K562 (cell line): ENCODE measurements at regions not wholly inside any gene's neighbourhood (a gene's known extent, or its start where the extent isn't known, plus 50 kb on each side); places are given as distances from the start of the nearest gene placed in this dataset.

ENCODE experiments used
- ATAC-seq: fragments of 200-7000 bp; cut with Tn5 transposase; 3 replicates; pipeline ENCODE4 v1.9.1; 2020; ENCODE audit warnings: moderate library complexity
- BruUV-seq: library from RNA; stranded (reverse); fragments of 400-500 nt; replicated peaks from 2 replicates; lab custom pipeline; 2021; lab: Mats Ljungman, UMichigan
- CTCF ChIA-PET: fragments of 300-600 bp; formaldehyde crosslinking; extraction: SDS; loops from one replicate; lab custom pipeline; 2021; ENCODE audit warnings: low intra/inter-chr PET ratio; lab: Yijun Ruan, JAX
- POLR2A ChIA-PET: fragments of 300-600, 350-650 bp; sonication (Branson Sonifier 250); formaldehyde crosslinking; extraction: SDS; loops from one replicate; lab custom pipeline; 2021; ENCODE audit warnings: antibody characterized with exemption, inconsistent platforms; lab: Yijun Ruan, JAX
- DNase-seq, 4 experiments: peaks; one replicate each; pipeline versions ENCODE4 v3.0.0 to v3.0.0-alpha.2; 2011 to 2018; ENCODE audit warnings: low spot score in 3 of 4, mixed read lengths in 3 of 4; ENCODE audit errors: extremely low read depth in 1 of 4
- FAIRE-seq: peaks from 2 replicates; lab custom pipeline; 2011; peaks lifted over from hg19 to GRCh38; lab: Jason Lieb, UNC
- H2AFZ ChIP-seq: 2 replicates; pipeline ENCODE4 v1.6.0; 2011; ENCODE audit warnings: low read depth, low read length, control low read depth, inconsistent platforms
- H3K27ac ChIP-seq: fragments of 200-600 bp; 3 replicates; pipeline ENCODE4 v1.8.0; 2011; ENCODE audit warnings: low read depth, mild to moderate bottlenecking, control low read depth, inconsistent platforms, low read length, moderate library complexity, mixed read lengths; ENCODE audit errors: extremely low read depth
- H3K27me3 ChIP-seq, 2 experiments: fragments of 300-600 bp in 1 of 2; 2 replicates in 1 of 2; 3 replicates in 1 of 2; pipeline versions ENCODE4 v1.6.0 to v1.8.0; 2011; ENCODE audit warnings: inconsistent platforms in 2 of 2, low read length in 2 of 2, mild to moderate bottlenecking in 1 of 2, mixed read lengths in 1 of 2, moderate library complexity in 1 of 2; ENCODE audit not compliant: control insufficient read depth in 2 of 2, insufficient read depth in 2 of 2
- H3K36me3 ChIP-seq: fragments of 300-600 bp; 3 replicates; pipeline ENCODE4 v1.8.0; 2011; ENCODE audit warnings: mild to moderate bottlenecking, low read length, inconsistent platforms; ENCODE audit not compliant: control insufficient read depth, insufficient read depth
- H3K4me1 ChIP-seq, 2 experiments: fragments of 200-600 bp in 1 of 2; replicated peaks in 1 of 2; 2 replicates in 1 of 2; 3 replicates in 1 of 2; pipeline versions ENCODE4 v1.5.1 to v1.8.0; 2011; ENCODE audit warnings: inconsistent platforms in 2 of 2, low read length in 2 of 2, mild to moderate bottlenecking in 1 of 2, mixed read lengths in 1 of 2, moderate library complexity in 1 of 2; ENCODE audit not compliant: control insufficient read depth in 2 of 2, insufficient read depth in 2 of 2
- H3K4me2 ChIP-seq: 2 replicates; pipeline ENCODE4 v1.6.1; 2011; ENCODE audit warnings: low read length, control low read depth, inconsistent platforms, mixed read lengths; ENCODE audit not compliant: insufficient read depth
- H3K4me3 ChIP-seq: fragments of 200-600 bp; sonication (generic), shearing (Covaris generic); 2 replicates; pipeline ENCODE4 v1.5.1; 2016; ENCODE audit warnings: control low read depth, inconsistent platforms
- H3K79me2 ChIP-seq: fragments of 200-600 bp; 3 replicates; pipeline ENCODE4 v1.8.0; 2011; ENCODE audit warnings: low read length, inconsistent platforms; ENCODE audit not compliant: control insufficient read depth, insufficient read depth
- H3K9ac ChIP-seq, 2 experiments: 2 replicates each; pipeline versions ENCODE4 v1.6.0 to v1.6.1; 2011; ENCODE audit warnings: low read depth in 2 of 2, low read length in 2 of 2, control low read depth in 1 of 2, inconsistent platforms in 1 of 2, mild to moderate bottlenecking in 1 of 2, mixed read lengths in 1 of 2; ENCODE audit not compliant: insufficient read depth in 1 of 2
- H3K9me1 ChIP-seq: one replicate; pipeline ENCODE4 v1.6.0; 2011; ENCODE audit warnings: inconsistent platforms, mild to moderate bottlenecking, low read length, moderate library complexity; ENCODE audit not compliant: control insufficient read depth, insufficient read depth
- H3K9me3 ChIP-seq: replicated peaks from 2 replicates; pipeline ENCODE4 v1.5.1; 2011; ENCODE audit warnings: low read depth, low read length, inconsistent platforms; ENCODE audit not compliant: control insufficient read depth, insufficient read depth
- H4K20me1 ChIP-seq: replicated peaks from 2 replicates; pipeline ENCODE4 v1.6.1; 2011; ENCODE audit warnings: low read length, inconsistent platforms, mixed read lengths; ENCODE audit not compliant: control insufficient read depth, insufficient read depth
- FIP1L1 ChIP-seq: fragments of 200-400 bp; formaldehyde crosslinking; IDR thresholded peaks from 2 replicates; pipeline ENCODE4 v1.6.1; 2018; ENCODE audit warnings: mild to moderate bottlenecking, low read depth, low read length; ENCODE audit not compliant: poor library complexity, severe bottlenecking
- FOS ChIP-seq: IDR thresholded peaks from 3 replicates; pipeline ENCODE4 v1.6.1; 2011; ENCODE audit not compliant: insufficient read length; ENCODE audit errors: extremely low read depth
- HNRNPL ChIP-seq: fragments of 200-400 bp; formaldehyde crosslinking; IDR thresholded peaks from 2 replicates; pipeline ENCODE4 v1.6.1; 2017; ENCODE audit warnings: low read depth, mild to moderate bottlenecking, low read length
- PHB2 ChIP-seq: fragments of 450-650 bp; IDR thresholded peaks from 2 replicates; pipeline ENCODE4 v1.6.1; 2017; ENCODE audit warnings: low read depth
- PRPF4 ChIP-seq: fragments of 200-400 bp; formaldehyde crosslinking; IDR thresholded peaks from one replicate; pipeline ENCODE4 v1.6.1; 2017; ENCODE audit warnings: low read length, low read depth, mild to moderate bottlenecking; ENCODE audit not compliant: insufficient read depth, poor library complexity, severe bottlenecking
- STAG1 ChIP-seq: sonication (generic); formaldehyde crosslinking; IDR thresholded peaks from 2 replicates; pipeline ENCODE4 v1.5.0; 2020; ENCODE audit warnings: missing genetic modification reagents, borderline replicate concordance
- ZNF316 ChIP-seq: fragments of 450-650 bp; IDR thresholded peaks from 2 replicates; pipeline ENCODE4 v1.6.1; 2016
- ZNF398 ChIP-seq: fragments of 250-450 bp; sonication (Bioruptor Pico); IDR thresholded peaks from 2 replicates; pipeline ENCODE4 v1.8.0; 2021; ENCODE audit warnings: moderate library complexity, mild to moderate bottlenecking, inconsistent platforms
- ZNF41 ChIP-seq: fragments of 250-450 bp; sonication (Bioruptor Pico); conservative IDR thresholded peaks from 2 replicates; pipeline ENCODE4 v1.4.0; 2020; ENCODE audit warnings: mild to moderate bottlenecking
- ZNF551 ChIP-seq: fragments of 250-450 bp; sonication (Bioruptor Pico); IDR thresholded peaks from 2 replicates; pipeline ENCODE4 v1.5.0; 2021; ENCODE audit warnings: mild to moderate bottlenecking, moderate library complexity
- ZNF696 ChIP-seq: fragments of 250-450 bp; sonication (Bioruptor Pico); conservative IDR thresholded peaks from 2 replicates; pipeline ENCODE4 v1.4.0; 2020; ENCODE audit warnings: mild to moderate bottlenecking, moderate library complexity
- WGBS: fragments of 100-300 bp; shearing (Covaris generic); methylation state at CpG from one replicate; pipeline ENCODE4 v1.1.6; 2016; ENCODE audit warnings: low coverage, mixed read lengths; ENCODE audit not compliant: insufficient coverage; ENCODE audit errors: missing lambda C conversion rate; 5-methylcytosine and 5-hydroxymethylcytosine counted together
- in situ Hi-C: fragments of 300-500 bp; cut with MboI; formaldehyde crosslinking; loops from 4 replicates; pipeline ENCODE4 v1.15.0; 2018; ENCODE audit warnings: inconsistent platforms, mixed read lengths
- intact Hi-C: fragments of 100-400 bp; cut with micrococcal nuclease; formaldehyde crosslinking; loops from 2 replicates; pipeline ENCODE4 v1.14.2; 2022

GRCh38 chr16:65494609-65495008 lies 372.7 kb upstream of the CDH11 start:
- ChIA-PET CTCF (no interaction called here), POLR2A (no interaction called here)
- H3K4me3 ChIP-seq, result no peak overlapping the region
- intact Hi-C loops, result no loop called here
- ATAC-seq (no peak), DNase-seq (no peak), FAIRE-seq (no peak)
- no peaks in the 10 kb centered on the region for H4K20me1 ChIP-seq
- no peaks in the 10 kb centered on the region for H3K79me2 ChIP-seq
- H3K9ac ChIP-seq, result no peak overlapping the region
- no peak overlapping the region for H2AFZ ChIP-seq
- no peak overlapping the region for H3K27ac ChIP-seq
- no peaks in the 10 kb centered on the region for H3K4me1 ChIP-seq
- TF ChIP-seq ZNF551 (CRISPR knock-in tag) (no peak), ZNF316 (0 out of 2 replicates have a peak, but pooled peaks have one; percentile 12)
- no peaks in the 10 kb centered on the region for H3K9me3 ChIP-seq
- no TSS peak for BruUV-seq
- H3K36me3 ChIP-seq, result no peaks in the 10 kb centered on the region
- no peak overlapping the region for H3K4me2 ChIP-seq
- H3K27me3 ChIP-seq, result no peaks in the 10 kb centered on the region
- WGBS, result 0% methylated on average over 1 of the region's 1 CpG
- in situ Hi-C loops, result no loop called here
- H3K9me1 ChIP-seq, result no peaks in the 10 kb centered on the region

- no peaks in the 10 kb centered on the region for H3K36me3 ChIP-seq
- DNase-seq, result no peak
- H3K27me3 ChIP-seq, result no peaks in the 10 kb centered on the region
- H3K9ac ChIP-seq, result no peak overlapping the region
- H3K4me3 ChIP-seq, result no peak overlapping the region
- intact Hi-C loops (no loop called here), in situ Hi-C loops (no loop called here)
- no TSS peak for BruUV-seq
- H3K9me3 ChIP-seq, result no peaks in the 10 kb centered on the region
- no peaks in the 10 kb centered on the region for H3K9me1 ChIP-seq
- H3K27ac ChIP-seq, result no peak overlapping the region
- no peak for FAIRE-seq
- H3K79me2 ChIP-seq, result no peaks in the 10 kb centered on the region
- POLR2A ChIA-PET, result no interaction called here
- 0% methylated on average over 1 of the region's 1 CpG for WGBS
- no peak for ATAC-seq
- TF ChIP-seq STAG1 (CRISPR knock-in tag) (no peak), PHB2 (no peak), PRPF4 (no peak), FIP1L1 (no peak), ZNF41 (no peak), ZNF398 (CRISPR knock-in tag) (no peak), ZNF696 (CRISPR knock-in tag) (no peak), FOS (no peak), HNRNPL (no peak)
- no peak overlapping the region for H2AFZ ChIP-seq
- no peaks in the 10 kb centered on the region for H3K4me1 ChIP-seq
- CTCF ChIA-PET, result no interaction called here
- H3K4me2 ChIP-seq, result no peak overlapping the region
- H4K20me1 ChIP-seq, result no peaks in the 10 kb centered on the region
Observed at GRCh38 chr16:65494080-65494479, 372.2 kb upstream of the CDH11 start.
